ENCODE measurements at regions not wholly inside any gene's neighbourhood (a gene's known extent, or its start where the extent isn't known, plus 50 kb on each side); places are given as distances from the start of the nearest gene placed in this dataset.

DNA sequence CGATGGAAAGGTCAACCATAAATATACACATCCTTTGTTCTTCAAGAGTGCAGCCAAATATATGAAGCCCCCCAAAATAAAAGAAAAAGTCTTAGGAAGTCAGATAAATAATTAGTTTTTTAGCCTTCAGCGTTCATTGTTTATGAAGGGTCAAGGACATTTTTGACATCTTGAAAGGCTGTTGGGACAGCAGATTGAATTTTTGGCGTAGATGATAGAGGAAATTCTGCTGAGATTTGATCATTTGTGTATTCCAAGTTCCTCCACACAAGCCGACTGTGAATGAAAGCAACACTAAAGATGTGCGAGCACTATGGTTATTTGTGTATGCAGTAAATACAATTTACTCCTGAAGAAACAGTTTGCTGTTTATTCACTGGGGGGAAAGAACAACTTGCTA is 177.8 kb upstream of the PARD3B start:
- DNase-seq: no peak
- intact Hi-C loops (cut with DNase I): no loop called here
- Histone ChIP-seq H3K4me3 (no peak overlapping the region), H3K4me1 (replicated peaks in 1 of 2) (no peaks in the 10 kb centered on the region), H3K27me3 (peaks cover 3% of the 10 kb centered on the region), H3K9me3 (replicated peaks in 1 of 3) (no peaks in the 10 kb centered on the region), H3K36me3 (replicated peaks in 1 of 2) (no peaks in the 10 kb centered on the region), H3K27ac (no peak overlapping the region)
- TF ChIP-seq, protein P1, sequence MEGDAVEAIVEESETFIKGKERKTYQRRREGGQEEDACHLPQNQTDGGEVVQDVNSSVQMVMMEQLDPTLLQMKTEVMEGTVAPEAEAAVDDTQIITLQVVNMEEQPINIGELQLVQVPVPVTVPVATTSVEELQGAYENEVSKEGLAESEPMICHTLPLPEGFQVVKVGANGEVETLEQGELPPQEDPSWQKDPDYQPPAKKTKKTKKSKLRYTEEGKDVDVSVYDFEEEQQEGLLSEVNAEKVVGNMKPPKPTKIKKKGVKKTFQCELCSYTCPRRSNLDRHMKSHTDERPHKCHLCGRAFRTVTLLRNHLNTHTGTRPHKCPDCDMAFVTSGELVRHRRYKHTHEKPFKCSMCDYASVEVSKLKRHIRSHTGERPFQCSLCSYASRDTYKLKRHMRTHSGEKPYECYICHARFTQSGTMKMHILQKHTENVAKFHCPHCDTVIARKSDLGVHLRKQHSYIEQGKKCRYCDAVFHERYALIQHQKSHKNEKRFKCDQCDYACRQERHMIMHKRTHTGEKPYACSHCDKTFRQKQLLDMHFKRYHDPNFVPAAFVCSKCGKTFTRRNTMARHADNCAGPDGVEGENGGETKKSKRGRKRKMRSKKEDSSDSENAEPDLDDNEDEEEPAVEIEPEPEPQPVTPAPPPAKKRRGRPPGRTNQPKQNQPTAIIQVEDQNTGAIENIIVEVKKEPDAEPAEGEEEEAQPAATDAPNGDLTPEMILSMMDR (IDR thresholded peaks at IDR 0.05): no peak
- no peak for TF ChIP-seq POLR2A (IDR thresholded peaks at IDR 0.05)
- WGBS, 4 donors: 63 to 73% (median 64%) methylated on average over 5 of the region's 5 CpGs

DNA sequence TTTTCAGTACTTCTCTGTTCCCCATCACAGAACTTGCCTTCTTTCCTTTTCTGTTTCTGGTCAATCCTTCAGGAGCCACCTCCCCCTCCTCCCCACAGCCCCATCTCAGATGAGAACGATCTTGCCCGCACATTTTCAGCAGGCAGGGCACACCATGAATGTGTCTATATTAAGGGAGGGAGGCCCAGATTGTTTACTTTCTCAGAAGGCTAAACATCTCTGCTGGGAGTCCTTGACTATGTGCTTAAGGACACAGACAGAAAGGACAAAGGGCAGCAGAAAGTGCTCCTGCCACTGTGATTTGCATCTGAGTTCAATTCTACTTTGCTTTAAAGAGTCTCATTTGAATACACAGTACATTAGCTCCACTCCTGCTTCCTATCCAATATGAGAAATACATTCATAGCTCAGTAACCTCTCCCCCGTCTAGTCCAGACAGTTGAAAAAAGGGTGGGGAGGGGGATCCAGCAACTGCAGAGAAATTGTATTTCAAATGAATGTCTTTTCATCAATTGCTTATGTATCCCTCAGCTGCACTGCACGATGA is 175.0 kb upstream of the PARD3B start:
- TF ChIP-seq, protein P1 (IDR thresholded peaks at IDR 0.05): no peak
- no peak for TF ChIP-seq POLR2A (IDR thresholded peaks at IDR 0.05)
- H3K4me3 ChIP-seq: no peak overlapping the region
- no peak overlapping the region for H3K27ac ChIP-seq
- H3K9me3 ChIP-seq (replicated peaks in 1 of 3): no peaks in the 10 kb centered on the region
- no peaks in the 10 kb centered on the region for H3K36me3 ChIP-seq (replicated peaks in 1 of 2)
- intact Hi-C loops (cut with DNase I): no loop called here
- no peaks in the 10 kb centered on the region for H3K27me3 ChIP-seq
- WGBS, 4 donors: 55 to 62% (median 60%) methylated on average over 4 of the region's 4 CpGs
- no peak for DNase-seq
- no peaks in the 10 kb centered on the region for H3K4me1 ChIP-seq (replicated peaks in 1 of 2)

DNA sequence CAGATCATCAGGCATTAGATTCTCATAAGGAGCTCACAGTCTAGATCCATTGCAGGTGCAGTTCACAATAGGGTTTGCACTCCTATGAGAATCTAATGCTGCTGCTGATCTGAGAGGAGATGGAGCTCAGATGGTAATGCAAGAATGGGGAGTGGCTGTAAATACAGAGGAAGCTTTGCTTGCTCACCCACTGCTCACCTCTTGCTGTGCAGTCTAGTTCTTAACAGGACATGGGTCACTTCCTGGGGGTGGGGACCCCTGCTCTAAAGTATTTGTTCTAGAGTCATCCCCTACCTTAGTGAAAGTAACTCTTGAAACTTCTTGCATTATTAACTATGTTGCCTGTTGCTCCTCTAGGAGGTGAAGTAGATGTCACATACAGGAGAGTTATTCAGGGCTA is 171.3 kb upstream of the PARD3B start:
- intact Hi-C loops (cut with DNase I): no loop called here
- H3K4me1 ChIP-seq (replicated peaks in 1 of 2): no peaks in the 10 kb centered on the region
- no peak overlapping the region for H3K4me3 ChIP-seq
- no peaks in the 10 kb centered on the region for H3K27me3 ChIP-seq
- TF ChIP-seq, protein P1 (IDR thresholded peaks at IDR 0.05): no peak
- TF ChIP-seq POLR2A (IDR thresholded peaks at IDR 0.05): no peak
- no peak for DNase-seq
- no peak overlapping the region for H3K27ac ChIP-seq
- H3K36me3 ChIP-seq (replicated peaks in 1 of 2): no peaks in the 10 kb centered on the region
- no peaks in the 10 kb centered on the region for H3K9me3 ChIP-seq (replicated peaks in 1 of 3)

DNA sequence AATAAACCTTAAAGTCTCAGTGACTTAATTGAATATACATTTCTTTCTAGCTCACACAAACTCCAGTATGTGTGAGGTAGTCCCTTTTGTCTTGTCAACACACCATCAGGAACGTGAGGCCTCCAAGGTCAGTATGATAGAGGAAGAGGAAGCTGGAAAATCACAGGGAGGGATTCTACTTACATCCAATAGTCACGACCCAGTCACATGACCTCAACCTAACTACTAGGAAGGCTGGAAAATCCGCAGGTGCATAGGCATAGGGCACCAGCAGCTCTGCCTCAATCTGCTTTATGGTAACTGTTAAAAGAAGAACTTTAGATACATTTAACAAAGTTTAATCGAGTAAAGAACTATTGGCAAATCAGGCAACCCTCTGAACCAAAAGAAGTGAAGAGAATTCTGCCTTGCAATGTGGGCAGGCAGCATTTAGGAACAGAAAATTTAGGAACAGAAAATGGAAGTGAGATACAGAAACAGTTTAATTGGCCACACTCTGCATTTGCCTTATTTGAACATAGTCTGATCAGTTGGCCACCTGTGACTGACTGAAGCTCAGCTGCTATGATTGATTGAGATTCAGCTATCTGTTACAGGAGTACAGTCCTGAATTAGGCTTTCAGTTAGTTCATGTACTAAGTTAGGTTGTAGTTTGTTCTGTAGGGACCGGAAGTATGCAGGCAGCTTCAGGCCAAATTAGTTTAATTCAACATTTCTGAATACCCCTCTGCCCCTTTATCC is 165.0 kb upstream of the PARD3B start:
- H3K9me3 ChIP-seq (replicated peaks in 1 of 3): no peaks in the 10 kb centered on the region
- intact Hi-C loops (cut with DNase I): no loop called here
- TF ChIP-seq, protein P1 (IDR thresholded peaks at IDR 0.05): no peak
- no peak for TF ChIP-seq POLR2A (IDR thresholded peaks at IDR 0.05)
- H3K36me3 ChIP-seq (replicated peaks in 1 of 2): no peaks in the 10 kb centered on the region
- WGBS, 4 donors: 56 to 69% (median 66%) methylated on average over 5 of the region's 5 CpGs
- H3K4me1 ChIP-seq (replicated peaks in 1 of 2): no peaks in the 10 kb centered on the region
- no peak overlapping the region for H3K4me3 ChIP-seq
- H3K27ac ChIP-seq: no peak overlapping the region
- H3K27me3 ChIP-seq: no peaks in the 10 kb centered on the region
- DNase-seq: no peak
